CD14-positive monocyte (primary cell): ENCODE measurements at regions not wholly inside any gene's neighbourhood (a gene's known extent, or its start where the extent isn't known, plus 50 kb on each side); places are given as distances from the start of the nearest gene placed in this dataset.
A peak's percentile ranks its signal among the peaks of the same experiment; 100 is the strongest.

Experiments used
- DNase-seq, 3 donors: peaks; one replicate each; pipeline ENCODE4 v3.0.0-alpha.2; 2011 to 2022
- H2AFZ ChIP-seq: 2 replicates; pipeline ENCODE4 v1.6.0; 2012; ENCODE audit warnings: mild to moderate bottlenecking, low read depth, low read length, inconsistent platforms; ENCODE audit not compliant: insufficient read depth, poor library complexity, severe bottlenecking
- H3K27ac ChIP-seq, 2 donors: 1 replicate in 1 of 2; 2 replicates in 1 of 2; pipeline ENCODE4 v1.5.1; 2012 to 2013; ENCODE audit warnings: low read length in 2 of 2, control low read depth in 1 of 2, inconsistent platforms in 1 of 2, low read depth in 1 of 2, mild to moderate bottlenecking in 1 of 2
- H3K27me3 ChIP-seq, 2 donors: one replicate each; pipeline versions ENCODE4 v1.6.0 to v1.6.1; 2011 to 2013; ENCODE audit warnings: low read length in 2 of 2; ENCODE audit not compliant: control insufficient read depth in 2 of 2, insufficient read depth in 2 of 2
- H3K36me3 ChIP-seq, 2 donors: replicated peaks in 1 of 2; 1 replicate in 1 of 2; 2 replicates in 1 of 2; pipeline versions ENCODE4 v1.5.1 to v1.6.1; 2012 to 2013; ENCODE audit warnings: low read length in 2 of 2, control low read depth in 1 of 2, inconsistent platforms in 1 of 2, mild to moderate bottlenecking in 1 of 2; ENCODE audit not compliant: insufficient read depth in 2 of 2, control insufficient read depth in 1 of 2
- H3K4me1 ChIP-seq, 2 donors: 1 replicate in 1 of 2; 2 replicates in 1 of 2; pipeline versions ENCODE4 v1.5.1 to v1.6.1; 2012 to 2013; ENCODE audit warnings: low read length in 2 of 2, control low read depth in 1 of 2, inconsistent platforms in 1 of 2, mild to moderate bottlenecking in 1 of 2, moderate library complexity in 1 of 2; ENCODE audit not compliant: insufficient read depth in 2 of 2, control insufficient read depth in 1 of 2
- H3K4me2 ChIP-seq: replicated peaks from 2 replicates; pipeline ENCODE3; 2012; ENCODE audit warnings: low read length, moderate library complexity, mild to moderate bottlenecking; ENCODE audit not compliant: poor library complexity, severe bottlenecking; ENCODE audit errors: extremely low read depth
- H3K4me3 ChIP-seq, 3 experiments: fragments of 200-600 bp in 1 of 3; sonication (generic) in 1 of 3; replicated peaks in 1 of 3; 1 replicate in 2 of 3; 2 replicates in 1 of 3; pipeline ENCODE4 v1.5.1; 2011 to 2013; ENCODE audit warnings: low read length in 3 of 3, mild to moderate bottlenecking in 3 of 3, control low read depth in 2 of 3, low read depth in 2 of 3, inconsistent platforms in 1 of 3, moderate library complexity in 1 of 3
- H3K79me2 ChIP-seq: 2 replicates; pipeline ENCODE4 v1.6.0; 2012; ENCODE audit warnings: mild to moderate bottlenecking, control low read depth, inconsistent platforms, low read length, moderate library complexity; ENCODE audit not compliant: insufficient read depth
- H3K9ac ChIP-seq: 2 replicates; pipeline ENCODE4 v1.6.0; 2017; ENCODE audit warnings: low read length, mild to moderate bottlenecking; ENCODE audit not compliant: insufficient read depth, poor library complexity, severe bottlenecking
- H3K9me3 ChIP-seq, 2 donors: replicated peaks in 1 of 2; 1 replicate in 1 of 2; 2 replicates in 1 of 2; pipeline versions ENCODE4 v1.5.1 to v1.6.1; 2012 to 2013; ENCODE audit warnings: low read length in 2 of 2, control low read depth in 1 of 2; ENCODE audit not compliant: control insufficient read depth in 1 of 2, insufficient read depth in 1 of 2
- H4K20me1 ChIP-seq: 2 replicates; pipeline ENCODE4 v1.6.0; 2012; ENCODE audit warnings: mild to moderate bottlenecking, low read length, control low read depth, moderate library complexity; ENCODE audit not compliant: insufficient read depth
- H3K27ac Mint-ChIP-seq, 7 donors: one replicate each; pipeline ENCODE4 v1.8.0; 2020; ENCODE audit warnings: mild to moderate bottlenecking in 7 of 7, mixed read lengths in 7 of 7, moderate library complexity in 6 of 7, inconsistent platforms in 2 of 7
- H3K27me3 Mint-ChIP-seq, 3 donors: one replicate each; pipeline ENCODE4 v1.8.0; 2021 to 2022; ENCODE audit warnings: low read depth in 3 of 3, mild to moderate bottlenecking in 3 of 3, mixed read lengths in 3 of 3, moderate library complexity in 3 of 3, inconsistent platforms in 1 of 3
- H3K36me3 Mint-ChIP-seq, 2 donors: one replicate each; pipeline ENCODE4 v1.8.0; 2020; ENCODE audit warnings: mixed read lengths in 2 of 2, inconsistent platforms in 1 of 2, mild to moderate bottlenecking in 1 of 2
- H3K4me1 Mint-ChIP-seq: one replicate; pipeline ENCODE4 v1.8.0; 2020; ENCODE audit warnings: mild to moderate bottlenecking, mixed read lengths
- H3K4me3 Mint-ChIP-seq, 2 donors: one replicate each; pipeline ENCODE4 v1.8.0; 2020; ENCODE audit warnings: mild to moderate bottlenecking in 2 of 2, mixed read lengths in 2 of 2, moderate library complexity in 1 of 2
- H3K9me3 Mint-ChIP-seq, 7 donors: one replicate each; pipeline ENCODE4 v1.8.0; 2020 to 2022; ENCODE audit warnings: mixed read lengths in 7 of 7, mild to moderate bottlenecking in 6 of 7, moderate library complexity in 6 of 7, inconsistent platforms in 2 of 7
- CTCF ChIP-seq: fragments of 200-600 bp; IDR thresholded peaks from one replicate; pipeline ENCODE4 v1.8.0; 2022; ENCODE audit warnings: antibody characterized with exemption, mild to moderate bottlenecking
- WGBS: methylation state at CpG from one replicate; pipeline ENCODE4 v1.1.5; 2013; ENCODE audit warnings: missing lambda C conversion rate; ENCODE audit not compliant: insufficient coverage; 5-methylcytosine and 5-hydroxymethylcytosine counted together
- intact Hi-C, 2 donors: fragments of 100-400 bp; cut with micrococcal nuclease; formaldehyde crosslinking; loops; one replicate each; pipeline versions ENCODE4 v1.15.0 to v1.15.1; 2023

DNA sequence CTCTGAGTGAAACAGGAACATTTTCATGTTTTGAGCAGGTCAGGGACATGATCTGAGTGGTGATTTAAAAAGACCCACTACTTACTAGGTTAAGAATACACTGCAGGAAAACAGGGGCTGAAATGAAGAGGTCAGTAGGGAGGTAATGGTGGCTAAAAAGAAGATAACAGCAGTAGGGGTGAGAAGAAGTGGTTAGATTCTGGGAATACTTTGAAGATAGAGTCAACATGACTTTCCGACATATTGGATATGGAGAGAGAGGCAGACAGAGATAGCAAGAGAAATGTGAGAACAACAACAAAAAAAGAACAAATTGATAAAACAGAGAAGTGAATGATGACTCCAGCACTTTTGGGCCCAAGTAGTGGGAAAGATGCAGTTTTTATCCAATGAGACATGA lies 168.0 kb downstream of the ALX1 start:
- intact Hi-C loops, result no loop called here
- peaks cover 0 to under 1% (median 0%) of the 10 kb centered on the region in 7 donors for H3K9me3 Mint-ChIP-seq
- no peak overlapping the region for H3K27ac ChIP-seq
- H3K4me2 ChIP-seq, result no peak overlapping the region
- H3K4me1 Mint-ChIP-seq, result peaks cover 8% of the 10 kb centered on the region
- no peak for DNase-seq
- peaks cover 2 to 4% (median 3%) of the 10 kb centered on the region in 3 donors for H3K27me3 Mint-ChIP-seq
- H3K27ac Mint-ChIP-seq, result no peak overlapping the region
- H3K79me2 ChIP-seq, result no peaks in the 10 kb centered on the region
- no peak overlapping the region for H3K9ac ChIP-seq
- H4K20me1 ChIP-seq, result no peaks in the 10 kb centered on the region
- no peak overlapping the region for H2AFZ ChIP-seq
- H3K4me1 ChIP-seq, result no peaks in the 10 kb centered on the region
- no peak for TF ChIP-seq CTCF
- WGBS, result no CpG with 5 or more reads among the region's 1 CpG
- H3K4me3 Mint-ChIP-seq, result no peak overlapping the region
- H3K27me3 ChIP-seq, result no peaks in the 10 kb centered on the region
- no peaks in the 10 kb centered on the region for H3K36me3 ChIP-seq
- no peaks in the 10 kb centered on the region for H3K9me3 ChIP-seq
- H3K4me3 ChIP-seq, result no peak overlapping the region
- H3K36me3 Mint-ChIP-seq, result no peaks in the 10 kb centered on the region

- Mint-ChIP-seq H3K36me3 (no peaks in the 10 kb centered on the region), H3K4me3 (no peak overlapping the region), H3K27me3 (peaks cover 2 to 3% (median 2%) of the 10 kb centered on the region in 3 donors), H3K9me3 (no peaks in the 10 kb centered on the region), H3K4me1 (peaks cover 8% of the 10 kb centered on the region), H3K27ac (no peak overlapping the region)
- H3K27ac ChIP-seq, result no peak overlapping the region
- peak; percentile 38 for TF ChIP-seq CTCF
- no peaks in the 10 kb centered on the region for H4K20me1 ChIP-seq
- H3K4me1 ChIP-seq, result no peaks in the 10 kb centered on the region
- H3K79me2 ChIP-seq, result no peaks in the 10 kb centered on the region
- no peak overlapping the region for H3K4me2 ChIP-seq
- no peaks in the 10 kb centered on the region for H3K36me3 ChIP-seq
- no CpG with 5 or more reads among the region's 4 CpGs for WGBS
- H3K4me3 ChIP-seq, result no peak overlapping the region
- no peaks in the 10 kb centered on the region for H3K27me3 ChIP-seq
- intact Hi-C loops, result no loop called here
- no peak overlapping the region for H2AFZ ChIP-seq
- DNase-seq, result no peak
- no peaks in the 10 kb centered on the region for H3K9me3 ChIP-seq
- H3K9ac ChIP-seq, result no peak overlapping the region
Observed at GRCh38 chr12:85448548-85449139, 168.6 kb downstream of the ALX1 start.
